Coronary artery (tissue), 2 donors: ENCODE measurements at regions not wholly inside any gene's neighbourhood (a gene's known extent, or its start where the extent isn't known, plus 50 kb on each side); places are given as distances from the start of the nearest gene placed in this dataset.

Source experiments
- DNase-seq: peaks from one replicate; pipeline ENCODE4 v3.0.0-alpha.2; 2017; ENCODE audit warnings: low spot score
- H3K27ac ChIP-seq, 2 donors: fragments of 200-600 bp; sonication (generic); one replicate each; pipeline ENCODE4 v1.5.1; 2016 to 2019
- H3K4me3 ChIP-seq: fragments of 200-600 bp; sonication (generic); 2 replicates; pipeline ENCODE4 v1.5.1; 2016; ENCODE audit warnings: mild to moderate bottlenecking, moderate library complexity
- TF ChIP-seq, protein P1 (sequence below): fragments of 200-600 bp; sonication (generic); IDR thresholded peaks from one replicate; pipeline ENCODE4 v1.5.1; 2019; ENCODE audit warnings: antibody characterized with exemption

DNA sequence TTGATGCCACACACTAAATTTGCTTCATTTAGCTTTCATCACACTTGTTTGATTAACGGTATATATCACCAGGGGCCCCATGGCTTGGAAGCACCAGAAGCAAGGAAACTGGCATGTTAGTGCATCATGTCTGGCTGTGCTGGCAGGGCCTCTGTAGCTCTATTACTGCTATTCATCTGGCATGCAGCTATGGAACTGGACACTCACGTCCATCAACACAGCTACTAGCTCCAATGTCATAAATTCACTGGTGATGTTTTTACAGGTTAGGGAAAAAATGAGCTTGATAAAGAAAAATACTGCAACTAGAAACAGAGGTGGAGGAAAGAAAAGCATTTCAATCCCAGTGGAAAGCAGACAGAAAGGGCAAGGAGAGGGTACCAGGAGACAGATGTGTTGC lies 343.2 kb downstream of the DEPDC1B start:
- TF ChIP-seq, protein P1, sequence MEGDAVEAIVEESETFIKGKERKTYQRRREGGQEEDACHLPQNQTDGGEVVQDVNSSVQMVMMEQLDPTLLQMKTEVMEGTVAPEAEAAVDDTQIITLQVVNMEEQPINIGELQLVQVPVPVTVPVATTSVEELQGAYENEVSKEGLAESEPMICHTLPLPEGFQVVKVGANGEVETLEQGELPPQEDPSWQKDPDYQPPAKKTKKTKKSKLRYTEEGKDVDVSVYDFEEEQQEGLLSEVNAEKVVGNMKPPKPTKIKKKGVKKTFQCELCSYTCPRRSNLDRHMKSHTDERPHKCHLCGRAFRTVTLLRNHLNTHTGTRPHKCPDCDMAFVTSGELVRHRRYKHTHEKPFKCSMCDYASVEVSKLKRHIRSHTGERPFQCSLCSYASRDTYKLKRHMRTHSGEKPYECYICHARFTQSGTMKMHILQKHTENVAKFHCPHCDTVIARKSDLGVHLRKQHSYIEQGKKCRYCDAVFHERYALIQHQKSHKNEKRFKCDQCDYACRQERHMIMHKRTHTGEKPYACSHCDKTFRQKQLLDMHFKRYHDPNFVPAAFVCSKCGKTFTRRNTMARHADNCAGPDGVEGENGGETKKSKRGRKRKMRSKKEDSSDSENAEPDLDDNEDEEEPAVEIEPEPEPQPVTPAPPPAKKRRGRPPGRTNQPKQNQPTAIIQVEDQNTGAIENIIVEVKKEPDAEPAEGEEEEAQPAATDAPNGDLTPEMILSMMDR: no peak
- no peak for DNase-seq
- Histone ChIP-seq H3K4me3 (no peak overlapping the region), H3K27ac (no peak overlapping the region)

- H3K4me3 ChIP-seq: no peak overlapping the region
- DNase-seq: no peak
- no peak overlapping the region for H3K27ac ChIP-seq
- TF ChIP-seq, protein P1: no peak
Observed at GRCh38 chr5:60355181-60355580, 344.8 kb downstream of the DEPDC1B start.

DNA sequence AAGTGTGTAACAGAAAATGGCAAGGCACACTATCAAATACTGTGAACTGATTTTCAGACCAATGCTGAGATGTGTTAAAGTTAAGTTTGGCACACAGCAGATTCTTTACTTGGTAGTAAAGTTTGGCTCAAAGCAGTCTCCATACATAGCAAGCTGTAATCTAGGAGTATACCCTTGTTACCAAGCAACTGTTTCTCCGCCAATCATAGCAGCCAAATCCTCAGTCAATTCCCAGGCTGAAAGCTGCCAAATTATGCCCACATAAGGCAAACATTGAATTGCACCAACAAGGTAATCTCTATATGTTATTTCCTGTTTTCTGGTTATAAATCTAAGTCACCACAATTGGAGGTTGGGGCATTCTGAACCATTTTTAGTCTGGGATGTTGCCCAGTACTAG lies 345.7 kb downstream of the DEPDC1B start:
- TF ChIP-seq, protein P1: no peak
- no peak overlapping the region for H3K4me3 ChIP-seq
- DNase-seq: no peak
- no peak overlapping the region for H3K27ac ChIP-seq

GRCh38 chr5:60352992-60353599 lies 346.9 kb downstream of the DEPDC1B start:
- TF ChIP-seq, protein P1: no peak
- no peak overlapping the region for H3K4me3 ChIP-seq
- DNase-seq: no peak

GRCh38 chr5:60350794-60351193 lies 349.2 kb downstream of the DEPDC1B start:
- no peak overlapping the region for H3K27ac ChIP-seq
- no peak overlapping the region for H3K4me3 ChIP-seq
- TF ChIP-seq, protein P1: no peak
- DNase-seq: no peak

More at GRCh38 chr5:60352992-60353599, 346.9 kb downstream of the DEPDC1B start:
- H3K27ac ChIP-seq: no peak overlapping the region

DNA sequence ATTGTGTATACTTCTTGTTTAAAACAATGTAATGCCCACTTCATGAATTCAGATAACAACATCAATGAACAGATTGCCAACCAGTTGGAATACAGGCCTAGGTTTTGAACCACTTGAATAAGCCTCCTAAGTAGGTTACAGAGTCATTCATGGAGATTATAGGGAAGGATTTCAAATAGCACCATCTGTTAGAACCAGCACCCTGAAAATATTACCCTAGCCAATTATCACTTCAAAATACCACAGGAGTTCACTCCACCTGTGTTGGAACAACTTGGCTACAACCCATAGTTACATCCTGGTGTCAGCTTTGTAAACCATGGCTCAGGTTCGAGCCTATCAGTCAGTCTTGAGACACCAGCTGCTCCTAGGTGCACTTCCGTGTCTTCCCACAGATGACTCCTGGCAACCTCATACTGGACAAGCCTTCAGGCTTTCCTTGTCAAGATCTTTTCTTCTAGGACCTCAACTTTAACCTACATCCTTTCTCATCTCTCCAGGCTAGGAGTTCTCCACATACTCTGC lies 350.0 kb downstream of the DEPDC1B start:
- DNase-seq: no peak
- Histone ChIP-seq H3K27ac (no peak overlapping the region), H3K4me3 (no peak overlapping the region)
- TF ChIP-seq, protein P1: no peak

GRCh38 chr5:60346393-60346792 lies 353.6 kb downstream of the DEPDC1B start:
- Histone ChIP-seq H3K4me3 (no peak overlapping the region), H3K27ac (no peak overlapping the region)
- no peak for DNase-seq
- TF ChIP-seq, protein P1: no peak
